Endothelial cell of umbilical vein (primary cell): ENCODE measurements at regions not wholly inside any gene's neighbourhood (a gene's known extent, or its start where the extent isn't known, plus 50 kb on each side); places are given as distances from the start of the nearest gene placed in this dataset.

Experiments used
- BruUV-seq: library from RNA; stranded (reverse); fragments of 400-500 nt; replicated peaks from 2 replicates; lab custom pipeline; 2021; lab: Mats Ljungman, UMichigan
- CTCF ChIA-PET: fragments of 300-600, 350-600 bp; sonication (Branson Sonifier 250); formaldehyde crosslinking; loops from one replicate; lab custom pipeline; 2021; ENCODE audit warnings: antibody characterized with exemption, inconsistent platforms; lab: Charles Lee
- POLR2A ChIA-PET: fragments of 300-600, 350-600 bp; sonication (Branson Sonifier 250); formaldehyde crosslinking; loops from one replicate; lab custom pipeline; 2021; ENCODE audit warnings: antibody characterized with exemption, inconsistent platforms; lab: Charles Lee
- DNase-seq: peaks from one replicate; pipeline ENCODE4 v3.0.0-alpha.2; 2011; ENCODE audit warnings: low read depth, low spot score
- FAIRE-seq: peaks from 2 replicates; lab custom pipeline; 2011; peaks lifted over from hg19 to GRCh38; lab: Jason Lieb, UNC
- H2AFZ ChIP-seq: 2 replicates; pipeline ENCODE4 v1.6.0; 2012; ENCODE audit warnings: low read depth, low read length, control low read depth, inconsistent platforms
- H3K27ac ChIP-seq: 2 replicates; pipeline ENCODE4 v1.5.1; 2011; ENCODE audit warnings: low read depth, mild to moderate bottlenecking, control low read depth, low read length, moderate library complexity; ENCODE audit not compliant: insufficient read depth
- H3K27me3 ChIP-seq, 2 experiments: 2 replicates each; pipeline versions ENCODE4 v1.6.0 to v1.6.1; 2011; ENCODE audit warnings: low read length in 2 of 2, mixed read lengths in 1 of 2; ENCODE audit not compliant: control insufficient read depth in 2 of 2, insufficient read depth in 2 of 2
- H3K36me3 ChIP-seq, 2 experiments: 2 replicates in 1 of 2; 3 replicates in 1 of 2; pipeline ENCODE4 v1.5.1; 2011; ENCODE audit warnings: low read length in 2 of 2, mild to moderate bottlenecking in 1 of 2, moderate library complexity in 1 of 2; ENCODE audit not compliant: control insufficient read depth in 2 of 2, insufficient read depth in 2 of 2; ENCODE audit errors: extremely low read depth in 1 of 2
- H3K4me1 ChIP-seq: 3 replicates; pipeline ENCODE4 v1.5.1; 2011; ENCODE audit warnings: mild to moderate bottlenecking, low read length; ENCODE audit not compliant: control insufficient read depth, insufficient read depth; ENCODE audit errors: extremely low read depth
- H3K4me2 ChIP-seq: 2 replicates; pipeline ENCODE4 v1.6.1; 2011; ENCODE audit warnings: low read length, control low read depth, mixed read lengths; ENCODE audit not compliant: insufficient read depth
- H3K4me3 ChIP-seq, 3 experiments: fragments of 200-600 bp in 1 of 3; sonication (generic), shearing (Covaris generic) in 1 of 3; replicated peaks in 1 of 3; 2 replicates each; pipeline ENCODE4 v1.5.1; 2011 to 2016; ENCODE audit warnings: control low read depth in 3 of 3, low read length in 3 of 3, mild to moderate bottlenecking in 2 of 3, inconsistent platforms in 1 of 3, low read depth in 1 of 3, moderate library complexity in 1 of 3; ENCODE audit not compliant: insufficient read depth in 1 of 3
- H3K79me2 ChIP-seq: 2 replicates; pipeline ENCODE4 v1.6.0; 2012; ENCODE audit warnings: low read length, inconsistent platforms; ENCODE audit not compliant: control insufficient read depth, insufficient read depth
- H3K9ac ChIP-seq: replicated peaks from 2 replicates; pipeline ENCODE3; 2011; ENCODE audit warnings: low read length, control low read depth; ENCODE audit not compliant: insufficient read depth; ENCODE audit errors: extremely low read depth
- H3K9me1 ChIP-seq: replicated peaks from 3 replicates; pipeline ENCODE4 v1.6.0; 2011; ENCODE audit warnings: mild to moderate bottlenecking, low read length; ENCODE audit not compliant: control insufficient read depth, insufficient read depth; ENCODE audit errors: extremely low read depth
- H3K9me3 ChIP-seq: replicated peaks from 2 replicates; pipeline ENCODE4 v1.5.1; 2012; ENCODE audit warnings: low read length, inconsistent platforms; ENCODE audit not compliant: control insufficient read depth, insufficient read depth
- H4K20me1 ChIP-seq: replicated peaks from 2 replicates; pipeline ENCODE3; 2011; ENCODE audit warnings: mild to moderate bottlenecking, low read length; ENCODE audit not compliant: control insufficient read depth, insufficient read depth; ENCODE audit errors: extremely low read depth
- CTCF ChIP-seq, 2 donors: IDR thresholded peaks; 1 replicate in 1 of 2; 2 replicates in 1 of 2; pipeline ENCODE4 v1.5.1; 2011; ENCODE audit warnings: low read length in 2 of 2, mild to moderate bottlenecking in 2 of 2, moderate library complexity in 2 of 2, control low read depth in 1 of 2, inconsistent platforms in 1 of 2, low read depth in 1 of 2; ENCODE audit not compliant: insufficient read depth in 1 of 2; ENCODE audit errors: extremely low read depth in 1 of 2
- EZH2 ChIP-seq: IDR thresholded peaks from 2 replicates; pipeline ENCODE4 v1.6.1; 2012; ENCODE audit warnings: borderline replicate concordance, low read depth, mild to moderate bottlenecking, moderate library complexity, low read length, inconsistent platforms; ENCODE audit not compliant: severe bottlenecking
- FOS ChIP-seq: IDR thresholded peaks from 2 replicates; pipeline ENCODE4 v1.6.1; 2011; ENCODE audit warnings: mild to moderate bottlenecking, low read length, moderate library complexity, borderline replicate concordance; ENCODE audit not compliant: insufficient read depth
- GATA2 ChIP-seq: IDR thresholded peaks from 2 replicates; pipeline ENCODE4 v1.7.0; 2011; ENCODE audit warnings: low read depth, mild to moderate bottlenecking, moderate library complexity, mixed read lengths, low read length; ENCODE audit not compliant: insufficient read length, insufficient read depth
- JUN ChIP-seq: IDR thresholded peaks from 2 replicates; pipeline ENCODE4 v1.6.1; 2011; ENCODE audit warnings: borderline replicate concordance, low read depth; ENCODE audit not compliant: insufficient read length, insufficient read depth
- MYC ChIP-seq: IDR thresholded peaks from one replicate; pipeline ENCODE4 v1.6.1; 2011; ENCODE audit warnings: mild to moderate bottlenecking, low read depth, low read length
- POLR2A ChIP-seq: IDR thresholded peaks from 2 replicates; pipeline ENCODE4 v1.6.1; 2012; ENCODE audit warnings: low read depth, mild to moderate bottlenecking, control low read depth, low read length
- POLR2AphosphoS5 ChIP-seq: IDR thresholded peaks from 2 replicates; pipeline ENCODE4 v1.6.1; 2012; ENCODE audit warnings: low read depth, mild to moderate bottlenecking, control low read depth, low read length, moderate library complexity; ENCODE audit not compliant: insufficient read depth
- dilution Hi-C: fragments of 300-500 bp; cut with MboI; formaldehyde crosslinking; loops from one replicate; pipeline ENCODE4 v1.15.0; 2019; ENCODE audit warnings: low sequenced_read_pairs; ENCODE audit not compliant: extremely low pct_ligation_motif_present
- intact Hi-C: fragments of 100-400 bp; cut with micrococcal nuclease; formaldehyde crosslinking; loops from one replicate; pipeline ENCODE4 v1.10.0; 2022
- TF ChIP-seq, protein P1 (sequence below): IDR thresholded peaks from 2 replicates; pipeline ENCODE4 v1.6.1; 2011; ENCODE audit not compliant: insufficient read depth, insufficient read length

DNA sequence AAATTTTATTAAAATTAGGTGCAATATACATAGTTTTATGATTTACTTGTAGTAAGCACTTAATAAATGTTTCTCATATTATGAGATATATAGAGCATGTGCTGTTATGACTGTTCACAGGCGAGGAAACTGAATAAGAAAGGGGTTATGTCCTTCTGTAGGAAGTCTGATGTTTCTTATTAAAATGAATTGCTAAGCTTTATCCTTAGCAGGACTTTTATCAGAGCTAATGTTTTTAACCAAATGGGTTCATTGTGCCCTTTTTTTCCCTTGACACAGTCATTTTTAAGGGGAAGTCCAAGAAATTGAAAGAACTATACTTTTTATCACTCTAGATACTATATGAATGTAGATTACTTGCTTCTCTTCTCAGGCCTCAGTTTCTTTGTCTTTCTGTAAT lies 285.2 kb downstream of the PTPRC start:
- H3K4me3 ChIP-seq, result no peak overlapping the region
- BruUV-seq, result no TSS peak
- H3K9ac ChIP-seq, result no peak overlapping the region
- intact Hi-C loops (no loop called here), dilution Hi-C loops (no loop called here)
- H2AFZ ChIP-seq, result no peak overlapping the region
- no peak overlapping the region for H3K27ac ChIP-seq
- no peaks in the 10 kb centered on the region for H3K9me1 ChIP-seq
- no peak for FAIRE-seq
- peaks cover 96% of the 10 kb centered on the region for H3K79me2 ChIP-seq
- H3K36me3 ChIP-seq, result peaks cover 0 to 3% of the 10 kb centered on the region in 2 experiments
- ChIA-PET POLR2A (interaction anchor here (0.7 kb wide), 2 partner anchors 8 to 9 kb away, joined by 3 read pairs; no protein-coding TSS in a partner anchor), CTCF (no interaction called here)
- no peak for DNase-seq
- no peaks in the 10 kb centered on the region for H3K9me3 ChIP-seq
- H3K4me2 ChIP-seq, result no peak overlapping the region
- peaks cover 12% of the 10 kb centered on the region for H3K4me1 ChIP-seq
- H4K20me1 ChIP-seq, result peaks cover 21% of the 10 kb centered on the region
- TF ChIP-seq, protein P1, sequence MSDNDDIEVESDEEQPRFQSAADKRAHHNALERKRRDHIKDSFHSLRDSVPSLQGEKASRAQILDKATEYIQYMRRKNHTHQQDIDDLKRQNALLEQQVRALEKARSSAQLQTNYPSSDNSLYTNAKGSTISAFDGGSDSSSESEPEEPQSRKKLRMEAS, result no peak
- TF ChIP-seq MYC (no peak), EZH2 (no peak), POLR2A (no peak), JUN (no peak), FOS (no peak), GATA2 (no peak), CTCF (IDR thresholded peaks at IDR 0.05; ENCODE audit: extremely low read depth in 1 of 2, insufficient read depth in 1 of 2, low read depth in 1 of 2, low read length in 2 of 2) (no peak), POLR2AphosphoS5 (no peak)
- H3K27me3 ChIP-seq, result no peaks in the 10 kb centered on the region
